Duodenal mucosa (tissue), 2 donors: ENCODE measurements at regions not wholly inside any gene's neighbourhood (a gene's known extent, or its start where the extent isn't known, plus 50 kb on each side); places are given as distances from the start of the nearest gene placed in this dataset.

Source experiments
- H3K27ac ChIP-seq: one replicate; pipeline ENCODE4 v1.7.0; 2013; ENCODE audit warnings: low read depth, low read length
- H3K27me3 ChIP-seq, 2 donors: one replicate each; pipeline ENCODE4 v1.7.0; 2013; ENCODE audit warnings: low read length in 2 of 2, control low read depth in 1 of 2; ENCODE audit not compliant: insufficient read depth in 2 of 2, control insufficient read depth in 1 of 2
- H3K36me3 ChIP-seq, 2 donors: one replicate each; pipeline ENCODE4 v1.7.0; 2013; ENCODE audit warnings: low read length in 2 of 2, control low read depth in 1 of 2; ENCODE audit not compliant: insufficient read depth in 2 of 2, control insufficient read depth in 1 of 2
- H3K4me1 ChIP-seq, 2 donors: one replicate each; pipeline ENCODE4 v1.7.0; 2013; ENCODE audit warnings: low read length in 2 of 2, control low read depth in 1 of 2; ENCODE audit not compliant: insufficient read depth in 2 of 2, control insufficient read depth in 1 of 2
- H3K4me3 ChIP-seq, 2 donors: one replicate each; pipeline ENCODE4 v1.7.0; 2013; ENCODE audit warnings: low read length in 2 of 2, low read depth in 1 of 2
- H3K9ac ChIP-seq, 2 donors: one replicate each; pipeline ENCODE4 v1.7.0; 2013; ENCODE audit warnings: low read length in 2 of 2, low read depth in 1 of 2
- H3K9me3 ChIP-seq, 2 donors: one replicate each; pipeline ENCODE4 v1.7.0; 2013; ENCODE audit warnings: low read length in 2 of 2, control low read depth in 1 of 2; ENCODE audit not compliant: control insufficient read depth in 1 of 2

GRCh38 chr13:32861304-32861703 is 154.9 kb upstream of the KL start:
- no peak overlapping the region for H3K9ac ChIP-seq
- no peaks in the 10 kb centered on the region for H3K4me1 ChIP-seq
- no peak overlapping the region for H3K27ac ChIP-seq
- H3K4me3 ChIP-seq: no peak overlapping the region
- H3K36me3 ChIP-seq: no peaks in the 10 kb centered on the region
- H3K9me3 ChIP-seq: peaks cover 5 to 7% of the 10 kb centered on the region in 2 donors
- H3K27me3 ChIP-seq: no peaks in the 10 kb centered on the region

- H3K36me3 ChIP-seq: no peaks in the 10 kb centered on the region
- no peak overlapping the region for H3K27ac ChIP-seq
- no peaks in the 10 kb centered on the region for H3K4me1 ChIP-seq
- no peak overlapping the region for H3K9ac ChIP-seq
- H3K27me3 ChIP-seq: no peaks in the 10 kb centered on the region
- H3K4me3 ChIP-seq: no peak overlapping the region
- peaks cover 5 to 7% of the 10 kb centered on the region in 2 donors for H3K9me3 ChIP-seq
Measured at GRCh38 chr13:32863596-32863995, 152.6 kb upstream of the KL start.

- no peaks in the 10 kb centered on the region for H3K4me1 ChIP-seq
- H3K9me3 ChIP-seq: peaks cover under 1 to 4% of the 10 kb centered on the region in 2 donors
- H3K4me3 ChIP-seq: no peak overlapping the region
- H3K36me3 ChIP-seq: no peaks in the 10 kb centered on the region
- no peak overlapping the region for H3K27ac ChIP-seq
- H3K27me3 ChIP-seq: no peaks in the 10 kb centered on the region
- H3K9ac ChIP-seq: no peak overlapping the region
Measured at GRCh38 chr13:32866921-32867320, 149.3 kb upstream of the KL start.

- no peaks in the 10 kb centered on the region for H3K27me3 ChIP-seq
- no peaks in the 10 kb centered on the region for H3K9me3 ChIP-seq
- no peaks in the 10 kb centered on the region for H3K36me3 ChIP-seq
- H3K27ac ChIP-seq: no peak overlapping the region
- no peak overlapping the region for H3K4me3 ChIP-seq
- no peaks in the 10 kb centered on the region for H3K4me1 ChIP-seq
- no peak overlapping the region for H3K9ac ChIP-seq
Measured at GRCh38 chr13:32877491-32877890, 138.7 kb upstream of the KL start.

GRCh38 chr13:32878163-32878562 is 138.1 kb upstream of the KL start:
- H3K9ac ChIP-seq: no peak overlapping the region
- H3K4me3 ChIP-seq: no peak overlapping the region
- H3K4me1 ChIP-seq: no peaks in the 10 kb centered on the region
- no peaks in the 10 kb centered on the region for H3K36me3 ChIP-seq
- H3K9me3 ChIP-seq: no peaks in the 10 kb centered on the region
- no peaks in the 10 kb centered on the region for H3K27me3 ChIP-seq
- H3K27ac ChIP-seq: no peak overlapping the region

GRCh38 chr13:32880636-32881035 is 135.6 kb upstream of the KL start:
- Histone ChIP-seq H3K27ac (no peak overlapping the region), H3K27me3 (no peaks in the 10 kb centered on the region), H3K4me1 (no peaks in the 10 kb centered on the region), H3K9me3 (no peaks in the 10 kb centered on the region), H3K36me3 (no peaks in the 10 kb centered on the region), H3K4me3 (no peak overlapping the region), H3K9ac (no peak overlapping the region)

- Histone ChIP-seq H3K36me3 (no peaks in the 10 kb centered on the region), H3K27me3 (no peaks in the 10 kb centered on the region), H3K4me3 (no peak overlapping the region), H3K4me1 (no peaks in the 10 kb centered on the region), H3K27ac (no peak overlapping the region), H3K9me3 (no peaks in the 10 kb centered on the region), H3K9ac (no peak overlapping the region)
Measured at GRCh38 chr13:32881074-32881776, 135.0 kb upstream of the KL start.

GRCh38 chr13:32881777-32882145 is 134.5 kb upstream of the KL start:
- Histone ChIP-seq H3K9ac (no peak overlapping the region), H3K27ac (no peak overlapping the region), H3K27me3 (no peaks in the 10 kb centered on the region), H3K4me3 (no peak overlapping the region), H3K36me3 (no peaks in the 10 kb centered on the region), H3K9me3 (no peaks in the 10 kb centered on the region), H3K4me1 (no peaks in the 10 kb centered on the region)

- H3K36me3 ChIP-seq: no peaks in the 10 kb centered on the region
Measured at GRCh38 chr13:32882691-32883090, 133.5 kb upstream of the KL start.

GRCh38 chr13:32883474-32883873 is 132.7 kb upstream of the KL start:
- peaks cover 5 to 6% of the 10 kb centered on the region in 2 donors for H3K9me3 ChIP-seq
- H3K27ac ChIP-seq: no peak overlapping the region
- H3K4me1 ChIP-seq: no peaks in the 10 kb centered on the region
- no peak overlapping the region for H3K4me3 ChIP-seq
- no peak overlapping the region for H3K9ac ChIP-seq
- H3K27me3 ChIP-seq: no peaks in the 10 kb centered on the region
- H3K36me3 ChIP-seq: no peaks in the 10 kb centered on the region

More at GRCh38 chr13:32882691-32883090, 133.5 kb upstream of the KL start:
- H3K27me3 ChIP-seq: no peaks in the 10 kb centered on the region
- no peak overlapping the region for H3K4me3 ChIP-seq
- no peak overlapping the region for H3K9ac ChIP-seq
- no peak overlapping the region for H3K27ac ChIP-seq
- H3K9me3 ChIP-seq: peaks cover 3% of the 10 kb centered on the region in 2 donors
- no peaks in the 10 kb centered on the region for H3K4me1 ChIP-seq
